Mucosa of descending colon (tissue), 3 donors: ENCODE measurements at regions not wholly inside any gene's neighbourhood (a gene's known extent, or its start where the extent isn't known, plus 50 kb on each side); places are given as distances from the start of the nearest gene placed in this dataset.

Experiments used
- ATAC-seq: fragments of 200-7000 bp; cut with Tn5 transposase; one replicate; pipeline ENCODE4 v1.9.1; 2020; ENCODE audit warnings: mild to moderate bottlenecking, moderate library complexity
- DNase-seq, 3 donors: peaks; one replicate each; pipeline ENCODE4 v3.0.0-alpha.2; 2020
- H3K36me3 ChIP-seq: fragments of 200-600 bp; one replicate; pipeline ENCODE4 v1.8.0; 2021; ENCODE audit warnings: low read depth, mild to moderate bottlenecking
- H3K4me1 ChIP-seq: fragments of 200-600 bp; one replicate; pipeline ENCODE4 v1.8.0; 2021; ENCODE audit warnings: low read depth, mild to moderate bottlenecking
- H3K4me3 ChIP-seq: fragments of 200-600 bp; one replicate; pipeline ENCODE4 v1.8.0; 2021; ENCODE audit warnings: mild to moderate bottlenecking
- H3K9me3 ChIP-seq: fragments of 200-600 bp; one replicate; pipeline ENCODE4 v1.8.0; 2021; ENCODE audit warnings: mild to moderate bottlenecking
- intact Hi-C, 2 donors: fragments of 100-400 bp; cut with DNase I in 1 of 2; cut with micrococcal nuclease in 1 of 2; formaldehyde crosslinking; loops; one replicate each; pipeline versions ENCODE4 v1.11.0 to v1.11.1; 2022; cut with DNase I, micrococcal nuclease
- TF ChIP-seq, protein P1 (sequence below): fragments of 200-600 bp; IDR thresholded peaks from one replicate; pipeline ENCODE4 v1.8.0; 2022; ENCODE audit warnings: antibody characterized with exemption, mild to moderate bottlenecking
- donor health status: DM: no; HTN: no; CAD: no; lungs with moderate emphysema.
- donor health status: DM: no; HTN: no; CAD: no.
- donor health status: DM: no; HTN: yes; CAD: no.

DNA sequence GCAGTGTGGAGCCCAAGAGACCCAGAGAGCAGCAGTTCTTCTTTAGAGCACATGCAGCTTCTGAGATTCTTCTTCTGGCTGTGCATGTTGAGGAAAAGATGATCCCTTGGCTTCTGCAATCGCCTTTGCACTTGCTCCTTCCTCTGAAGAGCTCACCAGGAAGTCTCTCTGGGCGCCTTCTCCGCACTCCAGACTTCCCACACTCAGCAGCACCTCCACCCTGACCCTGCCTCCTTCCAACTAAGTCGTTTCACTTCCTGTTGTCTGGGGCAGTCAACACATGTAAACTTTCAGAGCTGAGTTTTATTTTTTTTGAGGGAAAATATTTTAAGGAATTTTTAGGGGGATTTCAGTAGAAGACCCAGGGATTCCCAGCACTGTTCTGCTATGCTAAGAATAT is 73.4 kb upstream of the F3 start:
- H3K36me3 ChIP-seq: no peaks in the 10 kb centered on the region
- TF ChIP-seq, protein P1, sequence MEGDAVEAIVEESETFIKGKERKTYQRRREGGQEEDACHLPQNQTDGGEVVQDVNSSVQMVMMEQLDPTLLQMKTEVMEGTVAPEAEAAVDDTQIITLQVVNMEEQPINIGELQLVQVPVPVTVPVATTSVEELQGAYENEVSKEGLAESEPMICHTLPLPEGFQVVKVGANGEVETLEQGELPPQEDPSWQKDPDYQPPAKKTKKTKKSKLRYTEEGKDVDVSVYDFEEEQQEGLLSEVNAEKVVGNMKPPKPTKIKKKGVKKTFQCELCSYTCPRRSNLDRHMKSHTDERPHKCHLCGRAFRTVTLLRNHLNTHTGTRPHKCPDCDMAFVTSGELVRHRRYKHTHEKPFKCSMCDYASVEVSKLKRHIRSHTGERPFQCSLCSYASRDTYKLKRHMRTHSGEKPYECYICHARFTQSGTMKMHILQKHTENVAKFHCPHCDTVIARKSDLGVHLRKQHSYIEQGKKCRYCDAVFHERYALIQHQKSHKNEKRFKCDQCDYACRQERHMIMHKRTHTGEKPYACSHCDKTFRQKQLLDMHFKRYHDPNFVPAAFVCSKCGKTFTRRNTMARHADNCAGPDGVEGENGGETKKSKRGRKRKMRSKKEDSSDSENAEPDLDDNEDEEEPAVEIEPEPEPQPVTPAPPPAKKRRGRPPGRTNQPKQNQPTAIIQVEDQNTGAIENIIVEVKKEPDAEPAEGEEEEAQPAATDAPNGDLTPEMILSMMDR: no peak
- no peak overlapping the region for H3K4me3 ChIP-seq
- ATAC-seq: peak; percentile 82
- intact Hi-C loops: no loop called here
- H3K4me1 ChIP-seq: peaks cover 41% of the 10 kb centered on the region
- DNase-seq: peak; percentile 75 to 76 (median 75)
- no peaks in the 10 kb centered on the region for H3K9me3 ChIP-seq

DNA sequence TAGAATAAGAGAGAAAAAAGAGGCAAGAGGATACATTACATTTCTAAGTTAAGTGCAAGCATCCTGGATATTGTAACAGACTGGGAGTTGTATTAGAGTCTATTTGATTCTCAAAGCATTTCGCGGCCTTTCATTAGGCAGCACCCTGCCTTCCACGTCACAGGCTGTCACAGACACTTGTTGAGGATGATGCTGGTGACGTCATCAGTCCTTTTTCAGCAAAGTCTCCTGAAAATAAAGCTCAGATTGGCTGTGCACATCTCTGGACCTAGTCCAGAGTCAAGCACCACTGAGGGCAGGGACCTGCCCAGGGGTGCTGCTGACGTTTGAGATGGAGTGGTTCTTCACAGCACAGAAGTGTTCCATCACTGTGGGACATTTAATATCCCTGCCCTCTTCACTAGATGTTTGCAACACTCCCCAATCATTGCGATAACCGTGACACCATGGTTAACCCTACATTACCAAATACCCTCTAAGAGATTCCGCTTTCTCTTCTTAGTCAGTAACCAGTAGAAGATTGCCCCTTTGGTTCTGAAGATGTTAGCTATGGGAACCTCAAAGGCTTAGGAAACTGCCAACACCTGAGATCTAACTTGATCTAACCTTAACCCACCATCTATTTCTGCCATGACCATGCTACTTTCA is 72.7 kb upstream of the F3 start:
- DNase-seq: no peak
- TF ChIP-seq, protein P1: no peak
- no peak for ATAC-seq
- peaks cover 46% of the 10 kb centered on the region for H3K4me1 ChIP-seq
- no peaks in the 10 kb centered on the region for H3K9me3 ChIP-seq
- H3K4me3 ChIP-seq: no peak overlapping the region
- no peaks in the 10 kb centered on the region for H3K36me3 ChIP-seq
- intact Hi-C loops: no loop called here

DNA sequence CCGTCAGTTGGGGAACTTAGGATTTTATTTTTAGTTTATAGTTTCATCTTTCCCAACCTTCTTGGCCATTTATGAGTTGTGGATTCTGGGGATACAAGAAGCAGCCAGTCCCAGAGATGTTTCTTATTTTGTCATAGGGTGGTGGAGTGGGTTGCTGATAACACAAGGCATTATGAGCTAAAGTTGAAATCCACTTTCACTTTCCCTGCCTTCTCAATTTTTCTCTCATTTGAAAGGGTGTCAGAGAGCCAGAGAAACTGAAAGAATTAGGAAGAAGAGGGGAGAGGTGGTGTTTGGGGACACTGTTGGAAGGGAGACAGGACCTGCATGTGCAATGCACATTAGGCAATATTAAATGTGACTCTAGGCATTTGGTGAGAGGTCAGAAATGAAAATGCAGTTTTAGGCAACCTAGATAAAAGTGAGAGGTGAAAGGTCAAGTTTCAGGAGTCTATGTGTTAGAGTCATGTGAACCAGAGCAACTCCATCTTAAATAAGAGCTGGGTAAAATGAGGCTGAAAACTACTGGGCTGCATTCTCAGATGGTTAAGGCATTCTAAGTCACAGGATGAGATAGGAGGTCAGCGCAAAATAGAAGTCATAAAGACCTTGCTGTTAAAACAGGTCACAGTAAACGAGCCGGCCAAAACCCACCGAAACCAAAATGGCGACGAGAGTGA is 71.1 kb upstream of the F3 start:
- Histone ChIP-seq H3K4me1 (peaks cover 61% of the 10 kb centered on the region), H3K36me3 (no peaks in the 10 kb centered on the region), H3K9me3 (no peaks in the 10 kb centered on the region), H3K4me3 (no peak overlapping the region)
- intact Hi-C loops: no loop called here
- no peak for ATAC-seq
- no peak for DNase-seq
- TF ChIP-seq, protein P1: no peak

DNA sequence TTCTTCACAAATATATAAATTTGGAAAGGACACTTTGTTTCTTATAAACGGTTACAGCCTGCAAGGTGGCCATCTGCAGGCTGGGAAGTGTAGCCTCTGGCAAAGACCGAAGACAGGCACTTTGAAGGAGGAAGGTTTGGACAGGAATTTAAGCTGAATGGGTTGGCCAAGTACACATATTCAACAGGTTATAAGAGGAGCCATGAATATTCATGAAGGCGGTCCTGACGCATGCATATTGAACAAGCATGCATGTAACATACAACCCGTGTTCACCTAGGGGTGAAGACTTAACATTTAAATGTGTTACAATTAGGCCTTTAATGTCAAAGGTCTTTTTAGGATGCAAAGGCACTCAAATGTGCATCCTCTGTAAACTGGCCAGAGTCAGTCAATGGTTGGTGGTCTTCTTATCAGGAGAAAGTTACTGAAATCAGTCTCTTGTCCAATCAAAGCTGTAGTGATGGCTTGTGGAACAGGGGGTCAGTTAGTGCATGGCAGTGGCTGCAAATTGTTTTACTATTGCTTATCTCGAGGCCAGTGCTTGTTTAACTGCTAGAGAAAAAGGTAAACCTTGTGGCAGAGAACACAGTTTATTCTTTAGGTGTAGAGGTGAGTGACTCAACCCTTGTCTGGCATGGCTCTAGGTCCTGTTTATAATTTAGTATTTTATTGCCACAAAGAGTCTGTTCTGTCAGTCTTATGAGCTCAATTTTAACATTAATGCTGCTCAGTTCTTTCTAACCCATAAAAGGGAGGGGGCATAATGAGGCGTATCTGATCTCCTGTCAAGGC is 70.3 kb upstream of the F3 start:
- Histone ChIP-seq H3K4me1 (peaks cover 61% of the 10 kb centered on the region), H3K4me3 (no peak overlapping the region), H3K36me3 (no peaks in the 10 kb centered on the region), H3K9me3 (no peaks in the 10 kb centered on the region)
- TF ChIP-seq, protein P1: no peak
- DNase-seq (peak in 1 of 3 donors; percentile 47), ATAC-seq (peak; percentile 77)
- intact Hi-C loops: no loop called here

DNA sequence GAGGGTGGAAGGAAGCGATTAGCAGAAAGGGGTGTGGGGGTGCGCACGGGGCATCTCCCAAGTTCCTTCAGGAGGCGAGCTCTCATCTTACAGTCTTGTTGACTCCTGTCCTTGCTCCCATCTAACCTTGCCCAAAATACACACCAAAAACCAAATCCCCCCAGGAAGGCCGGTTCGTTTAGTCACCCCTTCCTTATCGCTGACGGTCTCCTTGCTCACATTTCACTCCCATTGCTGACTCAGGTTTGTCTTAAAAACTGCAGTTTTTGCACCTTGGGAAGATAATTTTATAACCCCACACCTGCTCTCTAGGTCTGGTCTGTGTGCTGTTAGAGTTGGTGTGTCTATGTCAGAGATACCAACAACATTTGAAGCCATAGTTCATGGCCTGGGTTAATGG is 68.1 kb upstream of the F3 start:
- intact Hi-C loops: loop anchor here in 1 of 2 donors (10.0 kb wide), 2 partner anchors 65 to 195 kb away; partner anchors contain the start of gene F3

More for the DNA sequence above, 68.1 kb upstream of the F3 start:
- H3K9me3 ChIP-seq: no peaks in the 10 kb centered on the region
- ATAC-seq: no peak
- H3K36me3 ChIP-seq: no peaks in the 10 kb centered on the region
- H3K4me1 ChIP-seq: peaks cover 60% of the 10 kb centered on the region
- H3K4me3 ChIP-seq: no peak overlapping the region
- TF ChIP-seq, protein P1: no peak
- no peak for DNase-seq
